H9 (cell line): ENCODE measurements at regions not wholly inside any gene's neighbourhood (a gene's known extent, or its start where the extent isn't known, plus 50 kb on each side); places are given as distances from the start of the nearest gene placed in this dataset.

Experiments
- DNase-seq: peaks from one replicate; pipeline ENCODE4 v3.0.0-alpha.2; 2017
- H2AFZ ChIP-seq: one replicate; pipeline ENCODE4 v1.6.1; 2013; ENCODE audit warnings: mild to moderate bottlenecking, low read length, control low read depth, moderate library complexity
- H2AK5ac ChIP-seq: 2 replicates; pipeline ENCODE4 v1.6.1; 2013; ENCODE audit warnings: low read length, control low read depth, mixed read lengths; ENCODE audit not compliant: insufficient read length
- H2BK120ac ChIP-seq: one replicate; pipeline ENCODE4 v1.6.1; 2013; ENCODE audit warnings: low read depth, mild to moderate bottlenecking, low read length, control low read depth, inconsistent platforms; ENCODE audit not compliant: poor library complexity, severe bottlenecking
- H2BK12ac ChIP-seq: 2 replicates; pipeline ENCODE4 v1.6.1; 2013; ENCODE audit warnings: low read length, control low read depth, mixed read lengths, low read depth; ENCODE audit not compliant: insufficient read length
- H2BK15ac ChIP-seq: 2 replicates; pipeline ENCODE4 v1.6.1; 2013; ENCODE audit warnings: low read depth, low read length, control low read depth
- H2BK20ac ChIP-seq: one replicate; pipeline ENCODE4 v1.6.1; 2013; ENCODE audit warnings: low read depth, mild to moderate bottlenecking, low read length, control low read depth, inconsistent platforms; ENCODE audit not compliant: poor library complexity, severe bottlenecking
- H2BK5ac ChIP-seq: 2 replicates; pipeline ENCODE4 v1.6.1; 2013; ENCODE audit warnings: low read length, control low read depth, mixed read lengths; ENCODE audit not compliant: insufficient read length
- H3K14ac ChIP-seq: 2 replicates; pipeline ENCODE4 v1.6.1; 2013; ENCODE audit warnings: low read length, control low read depth; ENCODE audit not compliant: insufficient read depth
- H3K18ac ChIP-seq: 2 replicates; pipeline ENCODE4 v1.6.1; 2013; ENCODE audit warnings: low read depth, mild to moderate bottlenecking, mixed read lengths, low read length, control low read depth; ENCODE audit not compliant: insufficient read length
- H3K23ac ChIP-seq: 2 replicates; pipeline ENCODE4 v1.6.1; 2013; ENCODE audit warnings: low read length, control low read depth, mixed read lengths, low read depth; ENCODE audit not compliant: insufficient read length
- H3K23me2 ChIP-seq: 2 replicates; pipeline ENCODE4 v1.6.1; 2013; ENCODE audit warnings: low read depth, mild to moderate bottlenecking, mixed read lengths, low read length, control low read depth; ENCODE audit not compliant: insufficient read length, poor library complexity, severe bottlenecking
- H3K27ac ChIP-seq: 2 replicates; pipeline ENCODE4 v1.5.1; 2013; ENCODE audit warnings: low read length, control low read depth, mixed read lengths, low read depth; ENCODE audit not compliant: insufficient read length
- H3K27me3 ChIP-seq: 2 replicates; pipeline ENCODE4 v1.6.1; 2013; ENCODE audit warnings: low read length, control low read depth, inconsistent platforms; ENCODE audit not compliant: insufficient read depth
- H3K4ac ChIP-seq: 2 replicates; pipeline ENCODE4 v1.6.1; 2013; ENCODE audit warnings: low read depth, mild to moderate bottlenecking, control low read depth, inconsistent platforms, low read length, moderate library complexity
- H3K4me1 ChIP-seq: 2 replicates; pipeline ENCODE4 v1.6.1; 2013; ENCODE audit warnings: low read length, control low read depth, inconsistent platforms; ENCODE audit not compliant: insufficient read depth
- H3K4me2 ChIP-seq: 2 replicates; pipeline ENCODE4 v1.6.1; 2013; ENCODE audit warnings: low read length, control low read depth, mixed read lengths; ENCODE audit not compliant: insufficient read length, insufficient read depth
- H3K56ac ChIP-seq: 2 replicates; pipeline ENCODE4 v1.6.1; 2013; ENCODE audit warnings: low read depth, mild to moderate bottlenecking, mixed read lengths, low read length, control low read depth; ENCODE audit not compliant: insufficient read length
- H3K79me1 ChIP-seq: 2 replicates; pipeline ENCODE4 v1.6.1; 2013; ENCODE audit warnings: low read depth, mild to moderate bottlenecking, moderate library complexity, low read length, control low read depth, inconsistent platforms; ENCODE audit not compliant: insufficient read depth, poor library complexity, severe bottlenecking
- H3K79me2 ChIP-seq: 2 replicates; pipeline ENCODE4 v1.6.1; 2013; ENCODE audit warnings: low read length, control low read depth, inconsistent platforms; ENCODE audit not compliant: insufficient read depth
- H3K9ac ChIP-seq: 2 replicates; pipeline ENCODE4 v1.6.1; 2013; ENCODE audit warnings: low read length, control low read depth, mixed read lengths; ENCODE audit not compliant: insufficient read length; ENCODE audit errors: extremely low read depth
- H3K9me3 ChIP-seq: one replicate; pipeline ENCODE4 v1.6.1; 2013; ENCODE audit warnings: low read depth, low read length, inconsistent platforms; ENCODE audit not compliant: control insufficient read depth
- H3T11ph ChIP-seq: one replicate; pipeline ENCODE4 v1.6.1; 2013; ENCODE audit warnings: mild to moderate bottlenecking, low read length, control low read depth, inconsistent platforms
- H4K20me1 ChIP-seq: one replicate; pipeline ENCODE4 v1.6.1; 2013; ENCODE audit not compliant: control insufficient read depth, insufficient read length, insufficient read depth
- H4K5ac ChIP-seq: 2 replicates; pipeline ENCODE4 v1.6.1; 2013; ENCODE audit warnings: low read depth, mild to moderate bottlenecking, mixed read lengths, low read length, control low read depth; ENCODE audit not compliant: insufficient read length
- H4K8ac ChIP-seq: replicated peaks from 2 replicates; pipeline ENCODE4 v1.6.1; 2013; ENCODE audit warnings: low read length, control low read depth, mixed read lengths, low read depth; ENCODE audit not compliant: insufficient read length
- H4K91ac ChIP-seq: 2 replicates; pipeline ENCODE4 v1.6.1; 2013; ENCODE audit warnings: low read depth, mild to moderate bottlenecking, moderate library complexity, mixed read lengths, low read length, control low read depth; ENCODE audit not compliant: insufficient read length
- H3K27ac Mint-ChIP-seq, 3 experiments: 2 replicates in 2 of 3; 3 replicates in 1 of 3; pipeline ENCODE4 v1.8.0; 2020 to 2021; ENCODE audit warnings: mixed read lengths in 3 of 3, mild to moderate bottlenecking in 1 of 3, moderate library complexity in 1 of 3
- H3K27me3 Mint-ChIP-seq: 2 replicates; pipeline ENCODE4 v1.8.0; 2021; ENCODE audit warnings: low read depth, mild to moderate bottlenecking, moderate library complexity, mixed read lengths
- H3K36me3 Mint-ChIP-seq, 3 experiments: 2 replicates in 2 of 3; 3 replicates in 1 of 3; pipeline ENCODE4 v1.8.0; 2020 to 2021; ENCODE audit warnings: low read depth in 3 of 3, mixed read lengths in 3 of 3; ENCODE audit not compliant: insufficient read depth in 1 of 3
- H3K4me1 Mint-ChIP-seq, 2 experiments: 2 replicates each; pipeline ENCODE4 v1.8.0; 2020; ENCODE audit warnings: mixed read lengths in 2 of 2
- H3K4me3 Mint-ChIP-seq, 2 experiments: 2 replicates in 1 of 2; 3 replicates in 1 of 2; pipeline ENCODE4 v1.8.0; 2020 to 2021; ENCODE audit warnings: mild to moderate bottlenecking in 2 of 2, mixed read lengths in 2 of 2, moderate library complexity in 1 of 2
- H3K9me3 Mint-ChIP-seq, 2 experiments: 2 replicates in 1 of 2; 3 replicates in 1 of 2; pipeline ENCODE4 v1.8.0; 2020; ENCODE audit warnings: mild to moderate bottlenecking in 2 of 2, mixed read lengths in 2 of 2, moderate library complexity in 1 of 2
- CTCF ChIP-seq: fragments of 200-600 bp; sonication (generic); conservative IDR thresholded peaks from 3 replicates; pipeline ENCODE4 v1.8.0; 2021; ENCODE audit warnings: antibody characterized with exemption, mild to moderate bottlenecking
- WGBS: extraction: QIAGEN DNeasy Blood & Tissue Kit; methylation state at CpG from one replicate; pipeline ENCODE4 v1.1.7; 2013; ENCODE audit warnings: missing lambda C conversion rate, low lambda C conversion rate, mixed read lengths; ENCODE audit not compliant: insufficient read length; ENCODE audit errors: extremely low coverage; 5-methylcytosine and 5-hydroxymethylcytosine counted together

- Mint-ChIP-seq H3K27me3 (no peaks in the 10 kb centered on the region), H3K27ac (no peak overlapping the region), H3K9me3 (no peaks in the 10 kb centered on the region), H3K36me3 (no peaks in the 10 kb centered on the region), H3K4me1 (peaks cover 15 to 18% of the 10 kb centered on the region in 2 experiments), H3K4me3 (no peak overlapping the region)
- Histone ChIP-seq H3K27ac (no peak overlapping the region), H3K14ac (no peak overlapping the region), H2BK20ac (no peak overlapping the region), H3K23me2 (peaks cover 4% of the 10 kb centered on the region), H3K4ac (no peak overlapping the region), H2AK5ac (no peak overlapping the region), H4K20me1 (no peaks in the 10 kb centered on the region), H2BK120ac (no peak overlapping the region), H3T11ph (no peak overlapping the region), H2BK5ac (no peak overlapping the region), H3K4me2 (no peak overlapping the region), H4K5ac (no peak overlapping the region), H2AFZ (no peak overlapping the region), H3K9me3 (no peaks in the 10 kb centered on the region), H4K8ac (no peak overlapping the region), H3K18ac (no peak overlapping the region), H2BK12ac (no peak overlapping the region), H4K91ac (no peak overlapping the region), H3K56ac (no peak overlapping the region), H3K79me2 (no peaks in the 10 kb centered on the region), H3K23ac (no peak overlapping the region), H3K4me1 (no peaks in the 10 kb centered on the region), H2BK15ac (no peak overlapping the region), H3K9ac (no peak overlapping the region), H3K79me1 (no peaks in the 10 kb centered on the region), H3K27me3 (no peaks in the 10 kb centered on the region)
- no peak for TF ChIP-seq CTCF
- DNase-seq: no peak
- no CpG with 5 or more reads among the region's 1 CpG for WGBS
Observed at GRCh38 chr4:184540307-184540706, 66.0 kb upstream of the IRF2 start.
